Endometrium (tissue), 2 donors: ENCODE measurements at regions not wholly inside any gene's neighbourhood (a gene's known extent, or its start where the extent isn't known, plus 50 kb on each side); places are given as distances from the start of the nearest gene placed in this dataset.

Source experiments
- FAIRE-seq: peaks from 2 replicates; lab custom pipeline; 2012; peaks lifted over from hg19 to GRCh38; lab: Jason Lieb, UNC
- donor health status: control.
- donor health status: control.

GRCh38 chr16:85557083-85557970 lies 55.8 kb upstream of the GSE1 start:
- FAIRE-seq = no peak

- FAIRE-seq = no peak
Measured at GRCh38 chr16:85557971-85558657, 55.0 kb upstream of the GSE1 start.

GRCh38 chr16:85560932-85561247 lies 52.2 kb upstream of the GSE1 start:
- FAIRE-seq = no peak

GRCh38 chr16:85561248-85562092 lies 51.7 kb upstream of the GSE1 start:
- no peak for FAIRE-seq

GRCh38 chr16:85562093-85562786 lies 50.9 kb upstream of the GSE1 start:
- FAIRE-seq = no peak

- no peak for FAIRE-seq
Measured at GRCh38 chr16:85563034-85563433, 50.1 kb upstream of the GSE1 start.
